Bronchial epithelial cell (primary cell): ENCODE measurements at regions not wholly inside any gene's neighbourhood (a gene's known extent, or its start where the extent isn't known, plus 50 kb on each side); places are given as distances from the start of the nearest gene placed in this dataset.
A peak's percentile ranks its signal among the peaks of the same experiment; 100 is the strongest.
"Not testable (repeated sequence)": the region's sequence is repeated elsewhere in the genome, so short reads cannot be mapped to it uniquely, and the experiment has no call there.

ENCODE experiments used
- DNase-seq: peaks from one replicate; pipeline ENCODE4 v3.0.0-alpha.2; 2010; ENCODE audit warnings: low read depth
- FAIRE-seq: peaks from 2 replicates; lab custom pipeline; 2011; peaks lifted over from hg19 to GRCh38; lab: Jason Lieb, UNC
- H3K27me3 ChIP-seq: 2 replicates; pipeline ENCODE4 v1.5.1; 2011; ENCODE audit warnings: low read length; ENCODE audit not compliant: control insufficient read depth, insufficient read depth
- H3K36me3 ChIP-seq: 2 replicates; pipeline ENCODE4 v1.5.1; 2011; ENCODE audit warnings: low read length; ENCODE audit not compliant: control insufficient read depth, insufficient read depth
- H3K4me3 ChIP-seq: 2 replicates; pipeline ENCODE4 v1.5.1; 2011; ENCODE audit warnings: mild to moderate bottlenecking, low read depth, low read length, control low read depth
- TF ChIP-seq, protein P1 (sequence below): IDR thresholded peaks from 2 replicates; pipeline ENCODE4 v1.5.1; 2011; ENCODE audit warnings: mild to moderate bottlenecking, moderate library complexity, low read length, control low read depth, inconsistent platforms; ENCODE audit not compliant: insufficient read depth, severe bottlenecking

DNA sequence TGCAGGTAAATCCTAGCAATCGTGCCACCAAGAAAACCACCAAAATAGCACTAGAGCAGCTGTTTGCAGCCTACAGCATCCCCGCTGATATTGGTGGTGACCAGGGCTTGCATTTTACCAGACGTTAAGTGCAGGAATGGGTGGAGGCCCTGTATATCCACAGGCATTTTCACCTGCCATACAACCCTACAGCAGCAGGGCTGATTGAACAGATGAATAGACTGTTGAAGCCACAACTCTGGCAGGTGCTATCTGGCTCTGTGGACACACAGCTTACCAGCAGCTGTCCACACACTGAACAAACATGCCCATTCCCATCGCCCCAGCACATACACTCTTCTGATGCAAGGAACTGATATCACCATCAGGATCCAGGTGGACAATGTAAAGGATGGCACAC is 154.5 kb upstream of the APC start:
- DNase-seq (no peak), FAIRE-seq (peak; percentile 62)
- H3K36me3 ChIP-seq, result no peaks in the 10 kb centered on the region
- no peaks in the 10 kb centered on the region for H3K27me3 ChIP-seq
- TF ChIP-seq, protein P1, sequence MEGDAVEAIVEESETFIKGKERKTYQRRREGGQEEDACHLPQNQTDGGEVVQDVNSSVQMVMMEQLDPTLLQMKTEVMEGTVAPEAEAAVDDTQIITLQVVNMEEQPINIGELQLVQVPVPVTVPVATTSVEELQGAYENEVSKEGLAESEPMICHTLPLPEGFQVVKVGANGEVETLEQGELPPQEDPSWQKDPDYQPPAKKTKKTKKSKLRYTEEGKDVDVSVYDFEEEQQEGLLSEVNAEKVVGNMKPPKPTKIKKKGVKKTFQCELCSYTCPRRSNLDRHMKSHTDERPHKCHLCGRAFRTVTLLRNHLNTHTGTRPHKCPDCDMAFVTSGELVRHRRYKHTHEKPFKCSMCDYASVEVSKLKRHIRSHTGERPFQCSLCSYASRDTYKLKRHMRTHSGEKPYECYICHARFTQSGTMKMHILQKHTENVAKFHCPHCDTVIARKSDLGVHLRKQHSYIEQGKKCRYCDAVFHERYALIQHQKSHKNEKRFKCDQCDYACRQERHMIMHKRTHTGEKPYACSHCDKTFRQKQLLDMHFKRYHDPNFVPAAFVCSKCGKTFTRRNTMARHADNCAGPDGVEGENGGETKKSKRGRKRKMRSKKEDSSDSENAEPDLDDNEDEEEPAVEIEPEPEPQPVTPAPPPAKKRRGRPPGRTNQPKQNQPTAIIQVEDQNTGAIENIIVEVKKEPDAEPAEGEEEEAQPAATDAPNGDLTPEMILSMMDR, result no peak
- H3K4me3 ChIP-seq, result no peak overlapping the region

DNA sequence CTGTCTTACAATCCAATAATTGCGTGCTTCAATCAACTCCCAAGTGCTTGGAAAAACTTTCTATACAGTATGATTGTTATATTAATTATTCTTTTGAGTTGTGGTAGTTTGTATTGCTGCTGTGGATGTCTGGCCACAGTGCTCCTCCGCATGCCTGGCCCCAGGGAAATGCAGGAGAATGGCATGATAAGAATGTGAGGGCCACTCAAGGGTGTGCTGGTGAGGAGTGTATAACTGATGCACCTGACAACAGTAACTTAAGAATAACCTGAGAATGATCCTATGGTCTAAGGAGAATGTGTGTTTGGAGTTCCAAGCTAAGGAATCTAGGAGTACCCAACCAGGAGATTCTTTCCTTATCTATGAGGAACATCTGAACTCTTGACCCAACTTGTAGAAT is 152.9 kb upstream of the APC start:
- Histone ChIP-seq H3K4me3 (no peak overlapping the region), H3K27me3 (no peaks in the 10 kb centered on the region), H3K36me3 (no peaks in the 10 kb centered on the region)
- DNase-seq, result no peak
- TF ChIP-seq, protein P1, result no peak
- no peak for FAIRE-seq

GRCh38 chr5:112586596-112587062 is 151.1 kb upstream of the APC start:
- DNase-seq, result no peak
- H3K27me3 ChIP-seq, result no peaks in the 10 kb centered on the region
- TF ChIP-seq, protein P1, result no peak
- FAIRE-seq, result no peak
- no peaks in the 10 kb centered on the region for H3K36me3 ChIP-seq
- no peak overlapping the region for H3K4me3 ChIP-seq

- H3K4me3 ChIP-seq, DNase-seq, H3K36me3 ChIP-seq, H3K27me3 ChIP-seq, FAIRE-seq: not testable (repeated sequence)
Observed at GRCh38 chr5:112590858-112591257, 146.8 kb upstream of the APC start.

DNA sequence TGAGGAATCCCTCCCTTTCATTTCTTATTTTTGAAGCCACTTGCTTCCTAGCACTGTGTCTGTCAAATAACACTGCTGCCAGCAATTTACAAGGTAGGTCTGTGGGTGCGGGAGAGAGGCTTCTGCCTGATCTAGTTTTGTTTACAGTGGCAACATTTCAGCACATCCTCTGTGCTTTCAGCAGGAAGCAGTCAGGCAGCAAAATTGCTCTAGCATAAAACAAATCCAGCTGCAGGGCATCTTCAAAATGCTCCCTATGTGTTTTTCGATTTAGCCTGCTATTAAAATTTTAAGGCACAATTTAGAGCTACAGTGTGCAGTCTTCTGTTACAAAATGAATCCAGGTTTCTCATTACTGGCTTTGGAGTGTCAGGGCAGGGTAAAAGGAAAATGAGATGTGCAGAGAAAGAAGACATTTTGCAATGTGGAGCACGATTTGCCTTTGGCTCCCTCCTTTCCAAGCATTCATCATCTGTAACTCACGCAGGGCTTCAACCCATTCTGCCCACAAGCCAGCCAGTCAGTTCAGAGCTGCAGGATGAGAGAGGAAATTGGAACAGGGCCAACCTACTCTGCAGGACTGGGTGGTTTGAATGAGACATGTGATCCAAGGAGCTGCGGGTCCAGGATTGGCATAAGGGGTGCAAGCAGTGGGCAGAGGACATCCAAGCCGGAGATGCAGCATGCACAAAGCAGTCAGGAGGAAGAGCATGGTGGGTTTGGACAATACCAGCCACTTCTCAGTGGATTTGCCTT is 143.4 kb upstream of the APC start:
- TF ChIP-seq, protein P1, result no peak
- no peak for FAIRE-seq
- H3K4me3 ChIP-seq, result no peak overlapping the region
- H3K36me3 ChIP-seq, result no peaks in the 10 kb centered on the region
- peak; percentile 13 for DNase-seq
- peaks cover 3% of the 10 kb centered on the region for H3K27me3 ChIP-seq

GRCh38 chr5:112594941-112595340 is 142.7 kb upstream of the APC start:
- no peak for DNase-seq
- TF ChIP-seq, protein P1, result no peak
- Histone ChIP-seq H3K4me3 (no peak overlapping the region), H3K36me3 (no peaks in the 10 kb centered on the region), H3K27me3 (peaks cover 3% of the 10 kb centered on the region)
- FAIRE-seq, result no peak
